Right kidney (tissue), 1 donor: ENCODE measurements at regions not wholly inside any gene's neighbourhood (a gene's known extent, or its start where the extent isn't known, plus 50 kb on each side); places are given as distances from the start of the nearest gene placed in this dataset.

ENCODE experiments used
- DNase-seq: peaks from one replicate; pipeline ENCODE4 v3.0.0-alpha.2; 2016

- no peak for DNase-seq
Observed at GRCh38 chr11:134797411-134798089, 385.5 kb upstream of the B3GAT1 start.

- no peak for DNase-seq
Observed at GRCh38 chr11:134795017-134795416, 383.0 kb upstream of the B3GAT1 start.

- DNase-seq, result no peak
Observed at GRCh38 chr11:134794192-134794591, 382.1 kb upstream of the B3GAT1 start.

GRCh38 chr11:134792677-134793076 lies 380.6 kb upstream of the B3GAT1 start:
- no peak for DNase-seq

- DNase-seq, result no peak
Observed at GRCh38 chr11:134792044-134792443, 380.0 kb upstream of the B3GAT1 start.

GRCh38 chr11:134791102-134791501 lies 379.1 kb upstream of the B3GAT1 start:
- no peak for DNase-seq

GRCh38 chr11:134789104-134789503 lies 377.1 kb upstream of the B3GAT1 start:
- DNase-seq, result no peak

GRCh38 chr11:134786636-134787035 lies 374.6 kb upstream of the B3GAT1 start:
- DNase-seq, result no peak

GRCh38 chr11:134785660-134786284 lies 373.7 kb upstream of the B3GAT1 start:
- no peak for DNase-seq

- no peak for DNase-seq
Observed at GRCh38 chr11:134785059-134785458, 373.0 kb upstream of the B3GAT1 start.

GRCh38 chr11:134784568-134784967 lies 372.5 kb upstream of the B3GAT1 start:
- DNase-seq, result no peak

- no peak for DNase-seq
Observed at GRCh38 chr11:134784046-134784445, 372.0 kb upstream of the B3GAT1 start.

- no peak for DNase-seq
Observed at GRCh38 chr11:134783234-134783633, 371.2 kb upstream of the B3GAT1 start.

GRCh38 chr11:134781380-134781866 lies 369.4 kb upstream of the B3GAT1 start:
- DNase-seq, result peak; percentile 37

GRCh38 chr11:134780486-134781147 lies 368.6 kb upstream of the B3GAT1 start:
- no peak for DNase-seq

GRCh38 chr11:134779179-134779578 lies 367.1 kb upstream of the B3GAT1 start:
- DNase-seq, result no peak

GRCh38 chr11:134768463-134768862 lies 356.4 kb upstream of the B3GAT1 start:
- no peak for DNase-seq

GRCh38 chr11:134765565-134765964 lies 353.5 kb upstream of the B3GAT1 start:
- DNase-seq, result no peak

GRCh38 chr11:134764966-134765365 lies 352.9 kb upstream of the B3GAT1 start:
- no peak for DNase-seq

- no peak for DNase-seq
Observed at GRCh38 chr11:134764367-134764766, 352.3 kb upstream of the B3GAT1 start.

GRCh38 chr11:134763030-134763388 lies 351.0 kb upstream of the B3GAT1 start:
- no peak for DNase-seq

GRCh38 chr11:134762248-134763029 lies 350.4 kb upstream of the B3GAT1 start:
- DNase-seq, result no peak

- DNase-seq, result no peak
Observed at GRCh38 chr11:134761926-134762247, 349.8 kb upstream of the B3GAT1 start.
